ENCODE measurements at regions not wholly inside any gene's neighbourhood (a gene's known extent, or its start where the extent isn't known, plus 50 kb on each side); places are given as distances from the start of the nearest gene placed in this dataset.

DNA sequence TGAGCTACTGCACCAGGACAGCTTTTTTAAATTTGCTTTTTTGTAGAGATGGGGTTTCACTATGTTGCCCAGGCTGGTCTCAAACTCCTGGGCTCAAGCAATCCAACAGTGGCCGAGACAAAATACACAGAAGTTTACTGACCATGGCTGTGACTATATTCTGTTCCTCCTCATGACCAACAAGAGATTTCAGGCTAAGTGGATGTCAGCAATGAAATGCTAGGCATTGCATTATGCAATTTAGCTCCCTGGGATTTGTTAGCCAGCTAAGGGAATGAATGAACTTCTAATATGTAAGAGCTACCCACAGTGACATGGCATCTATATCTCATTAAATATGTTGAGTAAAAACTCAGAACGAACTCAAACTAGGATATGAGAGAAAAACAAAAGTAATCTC lies 81.9 kb upstream of the MBOAT2 start:
- no peak for DNase-seq (ENCODE audit: low read depth in 4 of 4, low spot score in 1 of 4)

DNA sequence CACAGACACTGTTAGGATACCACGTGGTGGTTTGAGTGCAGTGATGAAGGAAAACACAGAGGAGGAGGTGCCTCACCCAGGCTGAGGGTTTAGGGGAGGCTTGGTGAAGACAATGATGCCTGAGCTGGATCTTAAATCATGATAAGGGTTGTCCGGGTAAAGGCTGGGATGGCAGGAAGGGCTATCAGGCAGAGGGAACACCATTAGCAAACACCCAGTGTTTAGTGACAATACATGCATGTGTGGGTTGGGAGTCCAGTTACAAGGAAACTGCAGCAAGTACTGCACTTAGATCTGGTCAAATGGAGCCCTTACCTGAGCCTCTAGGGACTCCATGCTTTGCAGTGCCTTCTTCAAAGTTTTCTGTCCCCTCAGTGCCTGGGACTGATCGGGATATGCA lies 79.8 kb upstream of the MBOAT2 start:
- no peak for DNase-seq (ENCODE audit: low read depth in 4 of 4, low spot score in 1 of 4)

DNA sequence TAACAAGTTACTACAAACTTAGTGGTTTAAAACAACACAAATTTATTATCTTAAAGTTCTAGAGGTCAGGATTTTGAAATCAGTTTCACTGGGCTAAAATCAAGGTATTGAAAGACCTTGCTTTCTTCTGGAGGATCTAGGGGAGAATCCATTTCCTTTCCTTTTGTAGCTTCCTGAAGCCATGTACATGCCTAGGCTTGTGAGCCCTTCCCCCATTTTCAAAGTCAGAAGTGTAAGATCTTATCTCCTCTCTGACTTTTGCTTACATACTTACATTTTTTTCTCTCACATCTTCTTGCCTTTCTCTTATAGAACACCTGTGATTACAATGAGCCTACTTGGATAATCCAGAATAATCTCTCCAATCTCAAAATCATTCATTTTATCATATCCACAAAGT lies 78.7 kb upstream of the MBOAT2 start:
- no peak for DNase-seq (ENCODE audit: low read depth in 4 of 4, low spot score in 1 of 4)

DNA sequence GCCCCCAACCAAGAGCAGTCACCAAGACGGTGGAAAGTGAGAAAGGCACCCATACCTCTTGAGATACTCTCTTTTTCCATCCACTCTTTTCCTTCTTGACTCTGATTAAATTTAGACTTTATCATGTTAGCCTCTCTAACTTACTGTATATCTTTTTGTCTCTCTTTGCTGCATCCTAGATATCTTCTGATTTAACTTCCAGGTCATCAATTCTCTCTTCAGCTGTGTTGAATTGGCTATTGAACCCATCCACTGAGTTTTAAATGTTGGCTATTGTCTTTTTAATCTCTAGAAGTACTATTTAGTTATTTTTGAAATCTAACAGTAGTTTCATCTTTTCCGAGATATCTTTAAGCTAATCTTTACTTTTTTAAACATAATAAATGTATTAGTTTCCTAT lies 78.3 kb upstream of the MBOAT2 start:
- DNase-seq (ENCODE audit: low read depth in 4 of 4, low spot score in 1 of 4): no peak

DNA sequence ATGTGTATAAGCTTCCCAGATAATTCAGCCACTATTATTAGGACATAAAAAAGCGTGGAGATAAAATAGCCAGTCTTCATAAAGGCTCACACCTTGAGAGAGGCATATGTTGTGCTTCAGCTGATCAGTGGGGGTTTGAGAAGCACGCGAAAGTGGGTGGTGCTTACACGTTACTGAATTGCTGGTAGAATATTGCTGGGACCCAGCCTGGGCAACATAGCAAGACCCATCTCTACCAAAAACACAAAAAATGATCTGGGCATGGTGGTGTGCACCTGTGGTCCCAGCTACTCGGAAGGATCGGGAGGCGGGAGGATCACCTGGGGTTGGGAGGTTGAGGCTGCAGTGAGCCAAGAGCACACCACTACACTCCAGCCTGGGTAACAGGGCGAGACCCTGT lies 74.9 kb upstream of the MBOAT2 start:
- no peak for DNase-seq (ENCODE audit: low read depth in 4 of 4, low spot score in 1 of 4)

DNA sequence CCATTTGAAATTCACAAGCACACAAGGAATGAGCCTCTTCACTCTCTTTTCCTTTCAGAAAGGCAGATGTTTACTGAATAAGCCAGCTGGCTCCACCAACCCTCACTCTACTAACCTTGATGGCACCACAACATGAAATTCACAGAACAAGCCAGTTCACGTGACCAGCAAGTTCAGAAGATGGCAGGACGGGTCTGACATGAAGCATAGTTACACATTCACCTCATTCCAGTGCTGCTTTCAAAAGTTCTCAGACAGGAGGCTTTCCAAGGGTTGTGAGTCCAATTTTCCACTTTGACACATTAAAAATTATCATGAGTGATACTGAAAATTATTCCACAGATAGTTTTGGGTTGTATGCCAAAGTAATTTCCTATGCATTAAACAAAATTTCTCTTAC lies 74.2 kb upstream of the MBOAT2 start:
- no peak for DNase-seq (ENCODE audit: low read depth in 4 of 4, low spot score in 1 of 4)

DNA sequence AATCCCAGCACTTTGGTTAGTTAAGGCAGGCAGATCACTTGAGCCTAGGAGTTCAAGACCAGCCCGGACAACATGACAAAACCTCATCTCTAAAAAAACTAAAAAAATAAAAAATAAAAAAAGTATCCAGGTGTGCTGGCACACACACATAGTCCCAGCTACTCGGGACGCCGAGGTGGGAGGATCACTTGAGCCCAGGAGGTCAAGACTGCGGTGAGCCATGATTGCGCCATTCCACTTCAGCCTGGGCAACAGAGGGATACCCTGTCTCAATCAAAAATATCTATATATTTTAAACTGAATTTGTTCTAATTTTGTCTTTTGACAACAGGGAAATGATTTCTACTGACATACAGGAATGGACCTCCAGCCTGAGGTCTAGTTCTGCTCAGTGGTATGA lies 73.3 kb upstream of the MBOAT2 start:
- DNase-seq (ENCODE audit: low read depth in 4 of 4, low spot score in 1 of 4): no peak

DNA sequence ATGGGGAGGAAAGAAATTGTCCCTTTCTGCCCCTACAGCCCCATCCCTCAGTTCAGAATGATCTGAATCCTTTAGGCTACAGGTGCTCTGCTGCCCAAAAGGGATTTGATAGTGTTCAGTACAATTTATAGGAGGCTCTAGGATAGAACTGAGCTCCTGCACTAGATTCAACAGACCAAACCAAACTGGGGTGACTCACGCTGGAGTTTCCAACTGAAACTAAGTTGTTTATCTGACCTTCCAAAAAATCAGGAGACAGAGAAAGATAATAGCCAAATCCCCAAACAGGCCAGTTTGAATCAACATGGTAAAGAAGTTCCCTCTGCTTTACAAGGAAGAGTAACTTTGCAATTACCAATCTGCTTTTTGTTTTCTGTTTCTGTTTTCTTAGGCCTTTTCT lies 72.7 kb upstream of the MBOAT2 start:
- DNase-seq (ENCODE audit: low read depth in 4 of 4, low spot score in 1 of 4): no peak

DNA sequence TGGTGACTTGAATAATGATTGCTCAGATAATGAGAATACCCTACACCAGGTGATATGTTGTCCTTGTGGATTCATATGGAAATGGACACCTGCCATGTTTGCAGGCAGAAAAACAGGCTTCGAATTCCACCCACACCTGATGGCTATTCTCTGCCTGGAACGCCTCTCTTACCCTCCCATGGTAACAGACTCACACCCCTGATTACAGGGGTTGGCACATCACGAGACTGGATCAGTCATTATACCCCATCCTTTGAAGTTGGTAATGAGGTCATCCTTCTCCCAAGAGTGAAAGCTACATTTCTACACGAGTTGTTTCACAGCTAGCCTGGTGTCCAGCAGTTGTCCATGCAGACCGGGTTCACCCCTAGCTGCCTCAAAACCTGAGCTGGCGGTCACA lies 71.4 kb upstream of the MBOAT2 start:
- no peak for DNase-seq (ENCODE audit: low read depth in 4 of 4, low spot score in 1 of 4)

DNA sequence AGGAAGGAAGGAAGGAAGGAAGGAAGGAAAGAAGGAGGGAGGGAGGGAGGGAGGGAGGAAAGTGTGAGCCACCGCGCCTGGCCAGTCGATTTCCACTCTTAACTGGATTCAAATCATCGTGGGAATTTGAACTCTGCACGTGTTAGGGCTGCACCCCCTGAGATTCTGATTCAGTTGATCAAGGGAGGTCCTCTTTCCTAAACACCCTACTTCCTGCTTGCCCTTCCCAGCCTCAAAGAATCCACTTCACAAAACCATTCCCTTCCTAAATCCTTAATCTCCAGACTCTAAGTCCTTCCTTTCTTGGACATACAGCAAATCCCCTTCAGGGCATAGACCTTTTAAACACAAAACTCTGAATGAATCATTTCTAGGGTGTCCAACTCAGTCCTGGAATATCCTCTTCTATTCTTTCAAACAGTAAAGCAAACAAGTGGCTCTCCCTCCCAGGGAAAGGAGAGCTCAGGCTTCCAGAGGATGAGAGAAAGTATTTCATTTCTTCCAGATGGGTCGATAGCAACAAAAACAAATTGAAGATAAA lies 68.2 kb upstream of the MBOAT2 start:
- no peak for DNase-seq (ENCODE audit: low read depth in 4 of 4, low spot score in 1 of 4)

DNA sequence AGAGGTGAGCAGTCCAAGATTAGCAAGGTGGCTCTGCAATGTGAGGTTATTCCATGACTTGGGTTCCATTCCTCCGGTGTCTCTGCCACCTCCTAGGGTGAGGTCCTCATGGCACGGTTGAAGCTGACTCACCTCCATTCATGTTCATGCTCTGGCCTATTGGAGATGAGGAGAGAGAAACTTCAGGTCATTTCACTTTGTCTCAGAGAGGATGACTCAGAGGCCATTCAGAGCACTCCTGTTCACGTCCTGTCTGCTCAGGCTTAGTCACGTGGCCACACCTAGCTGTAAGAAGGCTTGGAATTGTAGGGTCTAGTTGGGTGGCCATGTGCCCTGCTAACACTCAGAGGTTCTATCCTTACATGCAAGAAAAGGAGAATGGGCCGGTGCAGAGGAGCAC lies 67.5 kb upstream of the MBOAT2 start:
- peak in 1 of 4 experiments; percentile 7 for DNase-seq (ENCODE audit: low read depth in 4 of 4, low spot score in 1 of 4)

DNA sequence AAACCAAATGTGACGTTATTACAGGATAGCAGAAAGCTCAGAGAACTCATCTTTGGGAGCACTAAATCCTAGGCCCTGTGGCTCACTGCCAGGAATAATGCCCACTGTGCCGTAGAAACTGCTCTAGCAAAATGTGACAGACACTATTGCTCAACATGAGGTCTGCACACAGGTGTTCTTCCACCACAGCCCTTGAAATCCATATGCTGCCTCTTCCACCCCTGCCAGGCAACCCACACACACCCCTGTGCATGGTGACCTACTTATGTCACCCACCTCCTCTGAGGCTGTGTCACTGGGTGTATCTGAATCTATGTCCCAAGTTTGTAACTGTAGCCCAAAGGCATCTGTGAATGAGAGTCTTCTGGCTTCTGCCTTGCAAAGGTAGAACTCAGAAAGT lies 66.1 kb upstream of the MBOAT2 start:
- DNase-seq (ENCODE audit: low read depth in 4 of 4, low spot score in 1 of 4): no peak

DNA sequence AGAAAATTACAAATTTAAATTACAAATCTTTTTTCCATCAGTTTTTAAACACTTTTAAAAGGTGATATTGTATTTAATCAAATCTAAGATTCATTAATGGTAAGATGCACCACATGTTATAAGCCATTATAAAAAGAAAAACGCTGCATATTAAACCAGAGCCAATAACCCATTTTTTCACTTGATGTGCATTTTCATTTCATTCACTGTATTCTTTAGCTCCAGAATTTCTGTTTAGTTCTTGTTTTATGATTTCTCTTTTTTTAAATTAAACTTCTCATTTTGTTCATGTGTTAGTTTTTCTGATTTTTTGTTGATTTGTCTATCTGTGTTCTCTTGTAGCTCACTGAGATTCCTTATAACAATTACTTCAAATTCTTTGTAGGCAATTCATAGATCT lies 62.4 kb upstream of the MBOAT2 start:
- DNase-seq (ENCODE audit: low read depth in 4 of 4, low spot score in 1 of 4): no peak

DNA sequence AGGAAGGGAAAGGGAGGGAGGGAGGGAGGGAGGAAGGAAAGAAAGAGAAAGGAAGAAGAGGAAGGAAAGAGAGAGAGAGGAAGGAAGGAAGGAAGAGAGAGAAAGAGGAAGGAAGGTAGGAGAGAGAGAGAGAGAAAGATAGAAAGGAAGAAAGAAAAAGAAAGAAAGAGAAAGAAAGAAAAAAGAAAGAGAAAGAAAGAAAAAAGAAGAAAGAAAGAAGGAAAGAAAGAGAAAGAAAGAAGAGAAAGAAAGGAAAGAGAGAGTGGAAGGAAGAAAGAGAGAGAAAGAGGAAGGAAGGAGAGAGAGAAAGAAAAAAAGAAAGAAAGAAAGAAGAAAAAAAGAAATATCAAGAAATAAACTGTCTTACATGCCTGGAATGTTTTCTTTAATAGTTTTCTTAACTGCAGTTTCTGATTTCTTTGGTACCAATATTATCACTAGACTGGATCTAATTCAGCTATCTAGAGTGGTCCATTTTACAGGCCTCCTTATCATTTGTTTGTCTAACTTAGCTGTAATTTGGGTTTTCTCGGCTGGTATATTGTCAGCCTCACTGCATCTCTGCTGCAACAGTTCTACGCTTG lies 59.6 kb upstream of the MBOAT2 start:
- no peak for DNase-seq (ENCODE audit: low read depth in 4 of 4, low spot score in 1 of 4)

DNA sequence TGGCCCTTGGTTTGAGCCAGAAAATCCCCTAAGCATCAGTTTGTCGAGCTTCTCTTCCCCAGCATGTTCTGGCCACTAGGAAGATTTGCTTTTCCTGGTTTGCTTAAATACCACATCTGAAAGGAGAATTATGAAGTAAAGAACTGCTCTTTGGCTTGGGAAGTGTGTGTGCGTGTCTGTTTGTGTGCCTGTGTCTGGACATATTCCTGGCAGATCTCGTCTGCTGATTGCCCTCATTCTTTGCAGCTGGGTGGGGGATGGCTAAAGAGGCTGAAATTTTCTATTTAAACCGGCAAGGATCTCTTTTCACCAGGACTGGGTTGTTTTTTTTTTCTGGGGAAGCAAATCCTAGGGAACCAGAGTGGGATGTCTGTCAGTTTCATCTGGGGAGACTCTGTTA lies 57.3 kb upstream of the MBOAT2 start:
- DNase-seq (ENCODE audit: low read depth in 4 of 4, low spot score in 1 of 4): no peak

DNA sequence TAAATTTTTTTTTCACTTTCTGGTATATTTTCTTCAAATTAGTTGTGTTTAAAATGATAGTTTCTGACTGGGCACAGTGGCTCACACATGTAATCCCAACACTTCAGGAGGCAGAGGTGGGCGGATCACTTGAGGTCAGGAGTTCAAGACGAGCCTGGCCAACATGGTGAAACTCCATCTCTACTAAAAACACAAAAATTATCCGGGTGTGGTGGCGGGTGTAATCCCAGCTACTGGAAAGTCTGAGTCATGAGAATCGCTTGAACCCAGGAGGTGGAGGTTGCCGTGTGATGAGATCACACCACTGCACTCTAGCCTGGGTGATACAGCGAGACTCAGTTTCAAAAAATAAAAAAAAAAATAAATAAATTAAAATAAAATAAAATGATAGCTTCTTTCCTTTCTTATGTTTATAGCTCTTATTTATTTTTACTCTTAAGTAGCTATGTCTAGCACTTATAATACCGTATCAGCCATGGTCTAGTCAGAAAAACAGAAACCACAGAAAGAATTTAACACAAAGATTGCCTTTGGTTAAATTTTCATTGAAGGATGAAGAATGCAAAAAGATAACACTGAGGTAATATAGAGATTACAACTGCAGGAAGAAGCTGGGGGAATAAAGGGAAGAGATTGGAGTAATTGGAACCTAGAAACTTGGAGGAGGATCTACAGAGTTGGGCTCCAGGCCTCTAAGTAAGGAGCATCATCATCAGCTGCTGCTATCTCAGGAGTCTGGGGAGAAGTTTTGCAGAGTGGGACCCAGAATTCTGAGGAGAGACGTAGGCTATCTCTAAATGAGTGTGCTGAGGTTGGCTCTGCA lies 54.7 kb upstream of the MBOAT2 start:
- no peak for DNase-seq (ENCODE audit: low read depth in 4 of 4, low spot score in 1 of 4)

DNA sequence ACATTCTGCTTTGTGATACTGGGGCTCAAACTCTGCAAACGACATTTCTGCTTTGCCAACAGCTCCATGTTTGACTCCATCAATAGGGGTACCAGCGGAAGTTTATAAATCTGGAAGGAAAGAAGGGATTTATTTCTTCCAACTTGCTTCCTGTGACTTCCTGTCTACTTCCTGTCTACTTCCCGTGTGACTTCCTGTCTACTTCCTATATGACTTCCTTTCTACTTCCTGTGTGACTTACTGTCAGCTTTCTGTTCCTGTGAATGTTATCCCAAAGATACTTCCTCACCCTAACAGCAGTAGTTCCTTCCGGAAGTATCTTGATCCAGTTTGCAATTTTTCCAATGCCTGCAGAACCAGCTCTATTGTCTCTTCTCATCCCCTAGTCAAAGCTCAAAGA lies 52.0 kb upstream of the MBOAT2 start:
- no peak for DNase-seq (ENCODE audit: low read depth in 4 of 4, low spot score in 1 of 4)

DNA sequence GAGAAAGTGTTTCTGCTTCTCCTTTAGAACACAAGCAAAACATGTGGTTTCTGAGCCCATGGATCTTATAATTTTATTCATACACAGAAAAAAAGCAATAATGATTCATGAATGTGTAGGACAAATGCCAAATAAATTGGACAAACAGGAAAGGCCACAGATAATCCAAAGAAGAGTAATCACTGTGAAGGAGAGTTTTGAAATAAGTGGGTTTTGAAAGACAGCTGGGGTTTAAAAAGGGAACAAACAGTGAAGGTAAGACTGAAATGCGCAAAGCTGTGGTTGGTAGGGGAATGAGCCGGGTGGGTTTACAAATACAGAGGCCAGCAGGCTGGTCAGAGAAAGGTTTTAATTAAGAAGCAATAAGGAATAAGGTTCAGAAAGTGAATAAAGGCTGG lies 50.0 kb upstream of the MBOAT2 start:
- no peak for DNase-seq (ENCODE audit: low read depth in 4 of 4, low spot score in 1 of 4)
